Heart left ventricle (tissue), 16 donors: ENCODE measurements at regions not wholly inside any gene's neighbourhood (a gene's known extent, or its start where the extent isn't known, plus 50 kb on each side); places are given as distances from the start of the nearest gene placed in this dataset.
"Not testable (repeated sequence)": the region's sequence is repeated elsewhere in the genome, so short reads cannot be mapped to it uniquely, and the experiment has no call there.

ENCODE experiments used
- ATAC-seq, 4 donors: fragments of 200-7000 bp; cut with Tn5 transposase; one replicate each; pipeline ENCODE4 v1.9.1; 2020 to 2022; ENCODE audit warnings: moderate library complexity in 4 of 4, mild to moderate bottlenecking in 3 of 4, moderate number of reproducible peaks in 1 of 4
- DNase-seq, 5 donors: peaks; one replicate each; pipeline ENCODE4 v3.0.0-alpha.2; 2020
- H3K27ac ChIP-seq, 12 donors: fragments of 200-600 bp; sonication (generic) in 4 of 12; one replicate each; pipeline versions ENCODE4 v1.5.0 to v1.8.0; 2016 to 2022; ENCODE audit warnings: mild to moderate bottlenecking in 2 of 12
- H3K27me3 ChIP-seq, 9 donors: fragments of 200-600 bp; sonication (generic) in 2 of 9; one replicate each; pipeline versions ENCODE4 v1.5.1 to v1.8.0; 2016 to 2022; ENCODE audit warnings: mild to moderate bottlenecking in 3 of 9
- H3K36me3 ChIP-seq, 9 donors: fragments of 200-600 bp; sonication (generic) in 2 of 9; one replicate each; pipeline versions ENCODE4 v1.5.0 to v1.8.0; 2018 to 2022; ENCODE audit warnings: mild to moderate bottlenecking in 2 of 9
- H3K4me1 ChIP-seq, 12 donors: fragments of 200-600 bp; sonication (generic) in 4 of 12; one replicate each; pipeline versions ENCODE4 v1.5.0 to v1.8.0; 2016 to 2022; ENCODE audit warnings: mild to moderate bottlenecking in 3 of 12
- H3K4me3 ChIP-seq, 12 donors: fragments of 200-600 bp; sonication (generic) in 4 of 12; one replicate each; pipeline versions ENCODE4 v1.5.0 to v1.8.0; 2017 to 2022; ENCODE audit warnings: mild to moderate bottlenecking in 9 of 12, moderate library complexity in 4 of 12
- H3K9me3 ChIP-seq, 12 donors: fragments of 200-600 bp; sonication (generic) in 4 of 12; one replicate each; pipeline versions ENCODE4 v1.5.0 to v1.8.0; 2016 to 2022; ENCODE audit warnings: mild to moderate bottlenecking in 1 of 12
- POLR2A ChIP-seq, 2 donors: fragments of 450-650 bp; IDR thresholded peaks; one replicate each; pipeline ENCODE4 v1.6.1; 2017; ENCODE audit warnings: antibody characterized with exemption in 2 of 2, mild to moderate bottlenecking in 2 of 2, moderate library complexity in 2 of 2
- WGBS, 4 donors: extraction: QIAGEN DNeasy Blood & Tissue Kit in 2 of 4; methylation state at CpG; one replicate each; pipeline versions ENCODE4 v1.1.5 to v1.1.7; 2013 to 2018; 5-methylcytosine and 5-hydroxymethylcytosine counted together
- intact Hi-C, 10 donors: fragments of 100-400 bp; cut with DNase I; formaldehyde crosslinking; loops; one replicate each; pipeline versions ENCODE4 v1.11.1 to v1.14.2; 2022
- TF ChIP-seq, protein P1 (sequence below), 12 donors: fragments of 200-600 bp; sonication (generic) in 4 of 12; IDR thresholded peaks; one replicate each; pipeline versions ENCODE4 v1.5.0 to v1.8.0; 2018 to 2022; ENCODE audit warnings: antibody characterized with exemption in 12 of 12, mild to moderate bottlenecking in 5 of 12
- donor health status: ischemic (EF 13 %, LVEDD 7.1; RV severe dilation, severe dysfunction).
- donor health status: healthy with polysubstance abuse.
- donor health status: DM: no; HTN: yes; CAD: no.
- donor health status: DM: no; HTN: no; CAD: no.
- donor health status: ischemic (EF 25% LVEDD 6.9; RV normal size, moderate dysfunction).
- donor health status: ischemic (EF 25% LVEDD 5.7; RV mildly dilated, moderate dysfunction).
- donor health status: healthy.
- donor health status: DM: yes; HTN: yes; CAD: no.
- donor health status: ischemic (EF 35%, LVEDD 5.7; RV mildly dilated, moderate dysfunction).
- donor health status: nonischemic (EF 11% LVEDD 7.7; RV severe dilation, severe dysfunction).
- donor health status: DM: yes; HTN: yes; CAD: no.
- donor health status: PGD.
- donor health status: ischemic (EF 29% LVEDD 5.4; RV normal size, mild dysfunction).
- donor health status: nonischemic (EF 23%, LVEDD 6.1; RV moderate dilation, normal function).

DNA sequence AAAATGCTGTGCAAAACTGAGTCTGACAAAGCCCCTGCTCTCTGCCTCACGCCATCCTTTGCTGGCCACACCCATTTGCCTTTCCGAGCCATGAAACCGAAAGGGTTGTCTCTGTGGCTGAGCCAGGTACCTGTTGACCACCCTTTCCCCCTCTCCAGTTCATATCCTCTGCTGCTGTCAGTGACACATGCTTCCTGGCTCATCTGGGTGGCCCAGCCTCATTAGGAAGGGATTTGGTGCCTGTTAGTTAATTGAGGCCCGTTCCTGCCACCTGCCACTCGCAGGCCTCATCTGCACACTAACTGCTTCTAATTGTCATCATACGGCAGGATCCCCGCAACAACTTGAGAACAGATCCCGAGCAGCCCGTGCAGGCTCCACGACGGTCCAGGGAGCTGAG, 79.2 kb downstream of the OLIG1 start:
- intact Hi-C loops: no loop called here
- Histone ChIP-seq H3K27me3 (peaks cover 0 to 66% (median 15%) of the 10 kb centered on the region in 9 donors), H3K4me1 (no peaks in the 10 kb centered on the region), H3K4me3 (no peak overlapping the region), H3K27ac (no peak overlapping the region), H3K36me3 (no peaks in the 10 kb centered on the region), H3K9me3 (no peaks in the 10 kb centered on the region)
- no peak for DNase-seq
- no peak for TF ChIP-seq POLR2A (IDR thresholded peaks at IDR 0.05)
- TF ChIP-seq, protein P1, sequence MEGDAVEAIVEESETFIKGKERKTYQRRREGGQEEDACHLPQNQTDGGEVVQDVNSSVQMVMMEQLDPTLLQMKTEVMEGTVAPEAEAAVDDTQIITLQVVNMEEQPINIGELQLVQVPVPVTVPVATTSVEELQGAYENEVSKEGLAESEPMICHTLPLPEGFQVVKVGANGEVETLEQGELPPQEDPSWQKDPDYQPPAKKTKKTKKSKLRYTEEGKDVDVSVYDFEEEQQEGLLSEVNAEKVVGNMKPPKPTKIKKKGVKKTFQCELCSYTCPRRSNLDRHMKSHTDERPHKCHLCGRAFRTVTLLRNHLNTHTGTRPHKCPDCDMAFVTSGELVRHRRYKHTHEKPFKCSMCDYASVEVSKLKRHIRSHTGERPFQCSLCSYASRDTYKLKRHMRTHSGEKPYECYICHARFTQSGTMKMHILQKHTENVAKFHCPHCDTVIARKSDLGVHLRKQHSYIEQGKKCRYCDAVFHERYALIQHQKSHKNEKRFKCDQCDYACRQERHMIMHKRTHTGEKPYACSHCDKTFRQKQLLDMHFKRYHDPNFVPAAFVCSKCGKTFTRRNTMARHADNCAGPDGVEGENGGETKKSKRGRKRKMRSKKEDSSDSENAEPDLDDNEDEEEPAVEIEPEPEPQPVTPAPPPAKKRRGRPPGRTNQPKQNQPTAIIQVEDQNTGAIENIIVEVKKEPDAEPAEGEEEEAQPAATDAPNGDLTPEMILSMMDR (IDR thresholded peaks at IDR 0.05): no peak
- ATAC-seq: no peak
- WGBS, 4 donors: 60 to 68% (median 65%) methylated on average over 11 of the region's 11 CpGs

DNA sequence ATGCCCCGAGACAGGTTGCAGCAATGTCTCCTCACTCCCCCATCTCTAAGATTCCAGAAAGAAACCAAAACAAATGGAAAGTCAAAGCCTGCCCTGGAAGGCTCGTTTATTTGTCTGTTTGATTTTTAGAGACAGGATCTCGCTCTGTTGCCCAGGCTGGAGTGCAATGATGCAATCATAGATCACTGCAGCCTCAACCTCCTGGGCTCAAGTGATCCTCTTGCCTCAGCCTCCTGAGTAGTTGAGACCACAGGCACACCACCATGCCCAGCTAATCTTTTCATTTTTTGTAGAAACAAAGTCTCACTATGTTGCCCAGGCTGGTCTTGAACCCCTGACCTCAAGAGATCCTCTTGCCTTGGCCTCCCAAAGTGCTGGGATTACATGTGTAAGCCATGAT, 78.8 kb upstream of the IFNAR2 start:
- H3K27ac ChIP-seq, ATAC-seq, intact Hi-C loops, H3K36me3 ChIP-seq, H3K4me3 ChIP-seq, H3K4me1 ChIP-seq, DNase-seq, H3K9me3 ChIP-seq: not testable (repeated sequence)
- WGBS, 4 donors: 71 to 87% (median 83%) methylated on average over 3 of the region's 3 CpGs
- H3K27me3 ChIP-seq: peaks cover 0 to 71% (median 15%) of the 10 kb centered on the region in 9 donors

DNA sequence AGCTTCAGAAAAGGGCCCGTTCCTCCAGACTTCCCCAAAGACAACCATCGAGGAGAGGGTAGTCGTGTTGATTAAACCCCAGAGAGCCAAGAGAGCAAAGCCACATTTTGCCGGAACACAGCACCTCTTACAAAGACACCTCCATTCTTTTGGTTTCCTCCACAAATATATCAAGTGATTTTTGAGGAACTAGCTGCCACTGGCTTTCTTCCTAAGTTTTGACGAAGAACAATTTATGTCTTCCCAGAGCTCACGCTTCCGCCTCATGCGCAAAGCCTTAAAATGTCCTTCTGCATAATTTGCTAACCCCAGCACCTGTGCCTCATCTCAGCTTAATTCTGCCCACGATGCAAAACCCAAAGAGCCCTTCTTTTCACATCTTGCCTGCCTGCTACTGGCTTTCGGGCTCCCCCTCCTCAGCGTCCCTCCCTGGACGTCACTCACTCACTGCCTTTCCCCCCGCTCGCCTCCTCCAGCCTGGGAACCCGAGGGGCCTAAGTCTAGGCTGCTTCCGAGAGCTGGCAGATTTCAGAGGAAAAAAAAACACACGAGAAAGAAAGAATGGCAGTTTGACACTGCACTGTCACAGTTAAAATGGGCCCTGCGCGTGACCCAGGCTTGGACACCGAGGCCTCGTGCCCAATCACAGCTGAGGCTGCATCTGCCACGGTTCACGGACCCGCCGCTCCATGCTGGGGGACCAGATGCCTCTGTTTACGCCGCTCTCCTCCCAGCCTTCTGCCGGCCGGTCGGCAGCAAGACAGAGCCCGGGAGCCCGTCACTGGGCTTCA, 77.6 kb upstream of the IFNAR2 start:
- TF ChIP-seq POLR2A (IDR thresholded peaks at IDR 0.05): no peak
- TF ChIP-seq, protein P1 (IDR thresholded peaks at IDR 0.05): no peak
- ATAC-seq (no peak), DNase-seq (no peak)
- no peaks in the 10 kb centered on the region for H3K4me1 ChIP-seq
- WGBS, 4 donors: 33 to 43% (median 39%) methylated on average over 32 of the region's 32 CpGs
- H3K9me3 ChIP-seq: no peaks in the 10 kb centered on the region
- no peaks in the 10 kb centered on the region for H3K36me3 ChIP-seq
- intact Hi-C loops: no loop called here
- peaks cover 0 to 65% (median 18%) of the 10 kb centered on the region in 9 donors for H3K27me3 ChIP-seq
- H3K27ac ChIP-seq: no peak overlapping the region
- H3K4me3 ChIP-seq: no peak overlapping the region

DNA sequence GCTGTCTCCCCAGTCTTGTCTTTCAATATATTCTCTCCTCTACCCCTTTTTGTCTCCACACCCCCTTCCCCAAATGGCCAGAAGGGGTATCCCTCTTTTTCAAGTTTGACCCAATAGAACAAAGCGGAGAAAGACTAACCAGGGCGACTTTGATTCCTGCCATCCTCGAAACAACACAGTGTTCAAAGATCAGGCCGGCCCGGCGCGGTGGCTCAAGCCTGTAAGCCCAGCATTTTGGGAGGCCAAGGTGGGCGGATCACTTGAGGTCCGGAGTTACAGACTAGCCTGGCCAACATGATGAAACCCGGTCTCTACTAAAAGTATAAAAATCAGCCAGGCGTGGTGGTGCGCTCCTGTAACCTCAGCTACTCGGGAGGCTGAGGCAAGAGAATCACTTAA, 77.0 kb upstream of the IFNAR2 start:
- DNase-seq (no peak), ATAC-seq (no peak)
- intact Hi-C loops: no loop called here
- peaks cover 0 to 61% (median 18%) of the 10 kb centered on the region in 9 donors for H3K27me3 ChIP-seq
- H3K9me3 ChIP-seq: no peaks in the 10 kb centered on the region
- TF ChIP-seq POLR2A (IDR thresholded peaks at IDR 0.05): no peak
- TF ChIP-seq, protein P1 (IDR thresholded peaks at IDR 0.05): no peak
- H3K36me3 ChIP-seq: no peaks in the 10 kb centered on the region
- no peaks in the 10 kb centered on the region for H3K4me1 ChIP-seq
- no peak overlapping the region for H3K27ac ChIP-seq
- WGBS, 4 donors: 93 to 97% (median 94%) methylated on average over 13 of the region's 13 CpGs
- H3K4me3 ChIP-seq: no peak overlapping the region

DNA sequence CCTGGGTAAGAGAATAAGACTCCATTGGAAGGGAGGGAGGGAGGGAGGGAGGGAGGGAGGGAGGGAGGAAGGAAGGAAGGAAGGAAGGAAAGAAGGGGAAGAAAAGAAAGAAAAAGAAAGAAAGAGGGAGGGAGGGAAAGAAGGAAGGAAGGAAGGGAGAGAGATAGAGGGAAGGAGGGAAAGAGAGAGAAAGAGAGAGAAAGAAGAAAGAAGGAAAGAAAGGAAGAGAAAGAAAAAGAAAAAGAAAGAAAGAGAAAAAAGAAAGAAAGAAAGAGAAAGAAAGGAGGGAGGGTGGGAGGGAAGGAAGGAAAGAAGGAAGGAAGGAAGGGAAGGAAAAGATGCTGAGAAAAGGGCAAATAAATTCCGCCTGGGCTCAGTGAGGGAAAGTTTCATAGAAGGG, 74.7 kb upstream of the IFNAR2 start:
- Histone ChIP-seq H3K9me3 (peaks cover 0 to 13% (median 7%) of the 10 kb centered on the region in 12 donors), H3K27me3 (peaks cover 0 to 55% (median 13%) of the 10 kb centered on the region in 9 donors), H3K4me3 (no peak overlapping the region), H3K36me3 (no peaks in the 10 kb centered on the region), H3K27ac (no peak overlapping the region), H3K4me1 (no peaks in the 10 kb centered on the region)
- TF ChIP-seq, protein P1 (IDR thresholded peaks at IDR 0.05): no peak
- TF ChIP-seq POLR2A (IDR thresholded peaks at IDR 0.05): no peak
- no peak for DNase-seq
- WGBS, 4 donors: 59 to 75% (median 67%) methylated on average over 1 of the region's 1 CpG
- no peak for ATAC-seq
- intact Hi-C loops: no loop called here
